Gastroesophageal sphincter (tissue), 3 donors: ENCODE measurements at regions not wholly inside any gene's neighbourhood (a gene's known extent, or its start where the extent isn't known, plus 50 kb on each side); places are given as distances from the start of the nearest gene placed in this dataset.

Experiments used
- CTCF ChIP-seq, 4 experiments: fragments of 200-600 bp in 2 of 4; fragments of 450-650 bp in 2 of 4; sonication (generic) in 1 of 4; IDR thresholded peaks; one replicate each; pipeline ENCODE4 v1.5.1; 2017 to 2019; ENCODE audit warnings: antibody characterized with exemption in 4 of 4, mild to moderate bottlenecking in 2 of 4, moderate library complexity in 2 of 4
- EP300 ChIP-seq: sonication (generic); formaldehyde crosslinking; IDR thresholded peaks from one replicate; pipeline ENCODE4 v1.6.1; 2017; ENCODE audit warnings: antibody characterized with exemption, mild to moderate bottlenecking
- POLR2A ChIP-seq, 2 donors: fragments of 450-650 bp; IDR thresholded peaks; one replicate each; pipeline ENCODE4 v1.6.1; 2017; ENCODE audit warnings: antibody characterized with exemption in 2 of 2, mild to moderate bottlenecking in 2 of 2, moderate library complexity in 1 of 2
- POLR2AphosphoS5 ChIP-seq: sonication (generic); formaldehyde crosslinking; IDR thresholded peaks from one replicate; pipeline ENCODE4 v1.6.1; 2017; ENCODE audit warnings: antibody characterized with exemption

- TF ChIP-seq POLR2AphosphoS5 = no peak
- TF ChIP-seq EP300 = no peak
- TF ChIP-seq POLR2A (IDR thresholded peaks at IDR 0.05) = no peak
- TF ChIP-seq CTCF (IDR thresholded peaks at IDR 0.05) = no peak
These were observed 880.8 kb downstream of the FAM181B start for GRCh38 chr11:81852896-81853295.
